Inflammatory macrophage treated with lipopolysaccharide for 1 hour (primary cell): ENCODE measurements at regions not wholly inside any gene's neighbourhood (a gene's known extent, or its start where the extent isn't known, plus 50 kb on each side); places are given as distances from the start of the nearest gene placed in this dataset.
"Not testable (repeated sequence)": the region's sequence is repeated elsewhere in the genome, so short reads cannot be mapped to it uniquely, and the experiment has no call there.

Experiments
- DNase-seq, 2 donors: peaks; one replicate each; pipeline ENCODE4 v3.0.0-alpha.2; 2020 to 2022

DNA sequence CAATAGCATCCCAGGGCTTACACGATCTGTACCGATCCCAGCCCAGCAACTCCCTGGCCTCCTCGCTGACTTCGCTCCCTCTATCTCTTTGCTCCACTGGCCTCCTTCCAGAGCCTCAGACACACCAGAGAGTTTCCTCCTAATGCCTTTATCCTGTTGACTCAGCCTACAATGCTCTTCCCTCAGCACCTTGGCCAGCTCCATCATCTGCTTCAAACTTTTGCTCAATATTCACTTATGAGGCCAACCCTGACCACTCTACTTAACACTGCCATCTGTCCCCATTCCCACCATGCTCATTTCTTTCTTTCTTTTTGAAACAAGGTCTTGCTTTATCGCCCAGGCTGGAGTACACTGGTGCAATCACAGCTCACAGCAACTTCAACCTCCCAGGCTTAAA, 180.9 kb downstream of the CEP170 start:
- DNase-seq = not testable (repeated sequence)

DNA sequence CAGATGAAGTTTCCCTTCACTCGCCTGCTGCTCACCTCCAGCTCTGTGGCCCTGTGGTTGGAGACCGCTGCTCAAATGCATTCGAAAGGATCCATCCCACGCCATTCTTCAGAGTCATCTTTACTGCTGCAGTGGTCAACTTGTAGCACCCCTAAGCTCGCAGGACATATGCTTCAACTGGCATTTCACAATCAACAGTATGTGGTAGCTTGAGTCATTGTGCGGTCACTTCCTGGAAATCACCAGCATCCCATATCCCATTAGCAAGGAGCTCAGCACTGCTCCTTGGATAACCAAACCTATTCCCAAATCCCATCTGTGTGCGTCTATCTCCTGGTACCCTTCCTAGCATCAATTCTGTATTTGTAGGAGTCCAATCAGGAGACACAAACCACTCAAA, 188.0 kb downstream of the CEP170 start:
- not testable (repeated sequence) for DNase-seq

DNA sequence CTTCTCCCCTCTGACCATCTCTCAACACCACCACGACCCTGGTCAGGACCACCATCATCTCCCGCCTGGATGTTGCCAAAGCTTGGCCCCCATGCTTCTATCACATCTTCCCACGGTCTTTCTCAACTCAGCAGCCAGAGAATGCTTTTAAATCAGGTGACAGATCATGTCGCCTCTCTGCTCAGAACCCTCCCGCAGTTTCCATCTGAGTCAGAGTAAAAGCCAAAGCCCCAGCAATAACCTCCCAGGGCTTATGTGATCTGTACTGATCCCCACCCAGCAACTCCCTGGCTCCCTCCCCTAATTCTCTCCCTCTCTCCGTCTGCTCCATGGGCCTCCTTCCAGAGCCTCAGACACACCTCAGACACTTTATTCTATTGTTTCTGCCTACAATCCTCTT, 193.1 kb downstream of the CEP170 start:
- DNase-seq = not testable (repeated sequence)

DNA sequence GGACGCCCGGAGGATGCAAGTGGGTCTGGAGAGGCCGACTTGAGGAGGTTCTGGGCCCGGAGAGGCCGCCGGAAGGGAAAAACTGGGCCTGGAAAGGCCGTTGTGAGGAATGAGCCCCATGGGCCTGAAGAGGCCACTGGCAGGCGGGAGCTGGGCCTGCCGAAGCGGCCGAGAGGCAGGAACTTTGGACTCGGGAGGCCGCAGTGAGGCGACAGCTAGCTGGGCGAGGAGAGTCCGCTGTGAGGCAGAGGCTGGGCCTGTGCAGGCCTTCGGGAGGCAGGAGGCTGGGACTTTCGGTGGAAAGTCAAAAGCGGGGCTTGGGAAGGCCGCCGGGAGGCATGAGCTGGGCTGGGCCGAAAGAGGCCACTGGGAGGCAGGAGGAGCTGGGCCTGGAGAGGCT, 199.6 kb downstream of the CEP170 start:
- not testable (repeated sequence) for DNase-seq

- not testable (repeated sequence) for DNase-seq
These were observed 200.0 kb downstream of the CEP170 start for GRCh38 chr1:243055091-243055490.

DNA sequence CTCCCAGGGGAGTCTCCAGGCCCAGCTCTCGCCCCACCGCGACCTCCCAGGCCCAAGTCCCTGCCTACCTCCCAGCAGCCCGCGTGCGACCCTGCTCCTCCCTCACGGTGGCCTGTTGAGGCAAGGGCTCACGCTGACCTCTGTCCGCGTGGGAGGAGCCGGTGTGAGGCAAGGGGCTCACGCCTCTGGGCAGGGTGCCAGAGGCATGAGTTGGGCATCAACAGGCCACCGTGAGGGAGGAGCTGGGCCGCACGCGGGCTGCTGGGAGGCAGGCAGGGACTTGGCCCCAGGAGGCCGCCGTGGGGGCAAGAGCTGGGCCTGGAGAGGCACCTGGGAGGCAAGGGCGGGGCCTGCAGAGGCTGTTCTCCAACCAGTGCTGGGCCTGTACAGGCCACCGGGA, 200.4 kb downstream of the CEP170 start:
- not testable (repeated sequence) for DNase-seq

- DNase-seq = not testable (repeated sequence)
These were observed 202.0 kb downstream of the CEP170 start for GRCh38 chr1:243053048-243053447.

GRCh38 chr1:243050613-243051012, 204.5 kb downstream of the CEP170 start:
- not testable (repeated sequence) for DNase-seq

DNA sequence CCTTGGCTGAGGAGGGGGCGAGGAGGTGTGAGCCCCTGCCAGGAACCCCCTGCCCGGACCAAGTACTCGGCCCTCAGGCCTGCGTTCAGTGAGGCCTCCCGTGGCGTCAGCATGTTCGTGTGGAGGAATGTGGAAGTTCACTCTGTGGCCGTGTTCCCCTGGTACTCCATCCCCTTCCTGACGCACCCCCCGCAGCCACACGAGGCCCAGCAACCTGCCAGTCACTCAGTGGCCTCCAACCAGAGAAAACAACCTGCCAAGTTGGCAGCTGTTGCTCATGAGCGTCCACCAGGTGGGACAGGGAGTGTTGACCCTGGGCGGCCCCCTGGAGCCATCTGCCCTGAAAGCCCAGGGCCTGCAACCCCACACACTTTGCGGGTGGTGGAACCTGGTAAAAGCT, 205.4 kb downstream of the CEP170 start:
- not testable (repeated sequence) for DNase-seq

GRCh38 chr1:243021365-243021764, 233.7 kb downstream of the CEP170 start:
- DNase-seq = not testable (repeated sequence)

GRCh38 chr1:243019030-243019635, 235.9 kb downstream of the CEP170 start:
- not testable (repeated sequence) for DNase-seq

GRCh38 chr1:243010719-243011118, 244.4 kb downstream of the CEP170 start:
- not testable (repeated sequence) for DNase-seq

- not testable (repeated sequence) for DNase-seq
These were observed 254.1 kb downstream of the CEP170 start for GRCh38 chr1:243001003-243001402.

GRCh38 chr1:242992776-242993175, 262.3 kb downstream of the CEP170 start:
- not testable (repeated sequence) for DNase-seq

GRCh38 chr1:242985096-242985495, 270.0 kb downstream of the CEP170 start:
- DNase-seq = not testable (repeated sequence)

- DNase-seq = not testable (repeated sequence)
These were observed 281.7 kb downstream of the CEP170 start for GRCh38 chr1:242973341-242973740.

DNA sequence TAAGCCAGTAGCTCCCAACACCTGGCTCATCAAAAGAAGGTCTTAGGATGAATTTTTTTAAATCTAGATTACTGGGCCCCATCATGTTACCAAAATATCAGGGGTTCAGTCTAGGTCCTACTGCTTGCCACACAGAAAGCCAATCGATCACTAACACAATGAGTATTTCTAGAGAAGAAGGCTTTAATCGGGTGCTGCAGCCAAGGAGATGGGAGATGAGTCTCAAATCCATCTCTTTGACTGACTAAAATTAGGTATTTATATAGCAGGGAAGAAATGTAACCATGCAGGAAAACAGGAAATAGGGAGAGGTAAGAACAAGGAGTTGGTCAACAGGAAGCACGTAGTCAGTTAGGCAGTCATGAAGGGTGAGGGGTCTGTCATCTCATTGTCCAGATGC, 288.2 kb downstream of the CEP170 start:
- no peak for DNase-seq

DNA sequence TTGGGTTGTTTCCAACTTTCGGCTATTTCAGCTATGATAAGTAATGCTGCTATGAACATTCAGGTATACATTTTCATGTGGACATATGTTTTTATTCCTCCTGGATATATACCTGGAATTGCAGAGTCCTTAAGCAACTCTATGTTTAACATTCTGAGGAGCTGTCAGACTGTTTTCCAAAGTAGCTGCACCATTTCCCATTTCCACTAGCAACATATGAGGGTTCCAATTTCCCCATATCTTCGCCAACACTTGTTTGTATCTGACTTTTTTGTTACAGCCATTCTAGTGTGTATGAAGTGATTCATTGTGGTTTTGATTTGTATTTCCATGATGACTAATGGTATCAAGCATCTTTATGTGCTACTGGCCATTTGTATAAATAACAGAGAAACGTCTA, 295.7 kb downstream of the CEP170 start:
- DNase-seq = not testable (repeated sequence)

- not testable (repeated sequence) for DNase-seq
These were observed 300.1 kb downstream of the CEP170 start for GRCh38 chr1:242954945-242955344.

DNA sequence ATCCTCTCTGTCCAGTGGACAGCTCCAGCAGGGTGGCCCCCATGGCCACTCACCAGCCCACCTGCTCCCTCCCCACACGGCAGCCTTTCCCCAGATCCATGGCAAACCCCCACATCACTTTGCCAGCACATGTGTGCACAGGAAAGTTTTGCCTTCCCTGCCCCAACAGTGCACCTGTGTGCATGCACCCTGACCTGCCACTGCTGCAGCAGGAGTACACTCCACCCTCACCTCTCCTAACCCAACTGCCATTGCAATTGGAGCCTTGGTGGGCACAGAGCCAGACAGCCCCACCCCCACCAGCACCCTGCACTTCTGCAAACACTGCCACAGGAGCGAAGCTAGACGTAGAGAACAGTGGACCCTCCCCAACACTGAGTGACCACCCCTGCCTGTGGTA, 308.9 kb downstream of the CEP170 start:
- no peak for DNase-seq

DNA sequence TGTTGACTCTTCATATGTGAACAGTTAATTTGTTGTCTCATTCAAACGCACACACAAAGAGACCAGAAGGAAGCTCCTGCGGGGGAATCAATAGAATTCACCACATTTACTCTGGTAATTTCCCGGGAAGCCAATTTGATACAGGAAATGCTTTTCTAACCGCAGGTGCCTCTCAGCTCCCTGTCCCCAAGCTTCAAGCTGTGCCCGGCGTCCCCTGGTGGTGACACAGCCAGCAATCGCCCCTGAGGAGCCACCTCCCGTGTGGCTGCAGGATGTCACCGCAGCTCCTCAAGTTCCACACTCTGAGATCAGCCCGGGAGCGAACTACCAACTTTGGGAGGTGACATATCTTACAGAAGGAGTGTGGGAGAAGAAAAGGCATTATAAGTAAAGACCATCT, 318.4 kb downstream of the CEP170 start:
- not testable (repeated sequence) for DNase-seq

DNA sequence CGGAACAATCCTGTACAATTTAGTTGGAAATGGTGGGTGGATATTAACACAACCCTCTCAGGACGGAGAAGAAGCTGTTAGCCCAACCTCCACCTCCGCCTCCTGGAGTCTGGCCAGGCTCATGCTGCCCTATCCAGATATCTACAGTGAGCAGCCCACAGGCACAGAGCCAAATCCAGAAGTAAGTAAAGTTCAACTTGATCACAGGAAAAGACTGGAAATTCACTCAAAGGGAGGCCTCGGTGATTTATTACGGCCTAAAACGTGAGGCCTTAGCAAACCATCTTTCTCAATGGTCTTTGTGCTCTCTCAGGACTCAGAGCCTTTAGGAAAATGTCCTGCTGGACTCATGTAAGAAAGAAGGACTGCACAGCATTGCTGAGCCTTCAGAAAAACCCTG, 330.4 kb downstream of the CEP170 start:
- DNase-seq = not testable (repeated sequence)

DNA sequence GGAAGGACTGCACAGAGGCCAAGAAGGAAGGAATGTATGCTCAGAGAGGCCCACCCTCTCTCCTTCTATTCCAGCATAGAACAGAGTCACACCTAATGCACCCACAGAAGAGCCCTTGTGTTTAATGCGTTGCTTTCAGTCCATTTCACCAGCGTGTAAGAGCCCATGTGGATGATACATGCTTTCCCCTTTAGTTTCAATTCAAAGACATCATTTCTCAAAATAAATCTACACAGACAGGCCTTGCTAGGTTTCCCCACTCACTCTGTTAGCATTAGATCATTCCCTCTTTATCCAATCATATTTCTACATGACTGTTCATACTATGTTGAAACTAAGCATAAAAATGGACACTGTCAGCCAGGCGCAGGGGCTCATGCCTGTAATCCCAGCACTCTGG, 331.5 kb downstream of the CEP170 start:
- DNase-seq = not testable (repeated sequence)

- not testable (repeated sequence) for DNase-seq
These were observed 340.4 kb downstream of the CEP170 start for GRCh38 chr1:242914729-242915128.

- DNase-seq = not testable (repeated sequence)
These were observed 342.2 kb downstream of the CEP170 start for GRCh38 chr1:242912855-242913254.
